ENCODE measurements at regions not wholly inside any gene's neighbourhood (a gene's known extent, or its start where the extent isn't known, plus 50 kb on each side); places are given as distances from the start of the nearest gene placed in this dataset.

- Histone ChIP-seq H2AFZ (ENCODE audit: low read length) (no peak overlapping the region), H3K27ac (ENCODE audit: extremely low read length, insufficient read depth, low read length) (no peak overlapping the region), H3K9me3 (ENCODE audit: low read length) (peaks cover 5% of the 10 kb centered on the region; the same call in 1 of the 2 replicates), H3K4me1 (ENCODE audit: insufficient read depth, low read length) (no peaks in the 10 kb centered on the region), H3K9ac (ENCODE audit: insufficient read depth, low read depth, low read length) (no peak overlapping the region), H3K4me3 (replicated peaks in 1 of 3; ENCODE audit: insufficient read depth in 1 of 3, low read depth in 2 of 3, low read length in 3 of 3) (no peak overlapping the region), H3K36me3 (replicated peaks in 1 of 2; ENCODE audit: control insufficient read depth in 1 of 2, insufficient read depth in 2 of 2, low read length in 2 of 2) (no peaks in the 10 kb centered on the region), H3K79me2 (ENCODE audit: insufficient read depth, low read length) (no peaks in the 10 kb centered on the region), H4K20me1 (ENCODE audit: insufficient read depth, low read length) (no peaks in the 10 kb centered on the region), H3K4me2 (ENCODE audit: low read depth, low read length) (no peak overlapping the region), H3K27me3 (ENCODE audit: control insufficient read depth in 1 of 2, insufficient read depth in 2 of 2, low read length in 2 of 2) (no peaks in the 10 kb centered on the region)
- in situ Hi-C loops (cut with HindIII; ENCODE audit: extremely low pct_ligation_motif_present, low pct_unique_long_range_greater_than_20kb) (no loop called here), intact Hi-C loops (cut with micrococcal nuclease; ENCODE audit: unreplicated experiment) (no loop called here)
- ATAC-seq (no peak), FAIRE-seq (no peak), DNase-seq (ENCODE audit: low spot score) (no peak)
- no TSS peak for BruUV-seq (replicated peaks)
- TF ChIP-seq MAFF (IDR thresholded peaks at IDR 0.05; ENCODE audit: low read depth, low read length) (0 out of 2 replicates have a peak, but pooled peaks have one; percentile 13), MAFK (conservative IDR thresholded peaks at IDR 0.05 in 1 of 2, IDR thresholded peaks at IDR 0.05 in 1 of 2; ENCODE audit: low read length in 2 of 2) (peak; percentile 53 to 62), PAXIP1 (CRISPR knock-in tag; conservative IDR thresholded peaks at IDR 0.05) (no peak)
- CTCF ChIA-PET (ENCODE audit: low intra/inter-chr PET ratio, low total read pairs) = no interaction called here
- 3% methylated on average over 4 of the region's 4 CpGs for WGBS (ENCODE audit: low lambda C conversion rate)
- POLR2A ChIA-PET = no interaction called here
Measured at GRCh38 chr9:28341913-28342312, 768.6 kb upstream of the C9orf72 start.

- H3K4me3 ChIP-seq (replicated peaks in 1 of 3; ENCODE audit: insufficient read depth in 1 of 3, low read depth in 2 of 3, low read length in 3 of 3) = no peak overlapping the region
- H4K20me1 ChIP-seq (ENCODE audit: insufficient read depth, low read length) = no peaks in the 10 kb centered on the region
- CTCF ChIA-PET (ENCODE audit: low intra/inter-chr PET ratio, low total read pairs) = no interaction called here
- FAIRE-seq (no peak), ATAC-seq (no peak), DNase-seq (ENCODE audit: low spot score) (no peak)
- no peak overlapping the region for H3K27ac ChIP-seq (ENCODE audit: extremely low read length, insufficient read depth, low read length)
- in situ Hi-C loops (cut with HindIII; ENCODE audit: extremely low pct_ligation_motif_present, low pct_unique_long_range_greater_than_20kb) (no loop called here), intact Hi-C loops (cut with micrococcal nuclease; ENCODE audit: unreplicated experiment) (no loop called here)
- H3K27me3 ChIP-seq (ENCODE audit: control insufficient read depth in 1 of 2, insufficient read depth in 2 of 2, low read length in 2 of 2) = no peaks in the 10 kb centered on the region
- H3K4me1 ChIP-seq (ENCODE audit: insufficient read depth, low read length) = no peaks in the 10 kb centered on the region
- no peaks in the 10 kb centered on the region for H3K79me2 ChIP-seq (ENCODE audit: insufficient read depth, low read length)
- 9% methylated on average over 2 of the region's 2 CpGs for WGBS (ENCODE audit: low lambda C conversion rate)
- no peaks in the 10 kb centered on the region for H3K36me3 ChIP-seq (replicated peaks in 1 of 2; ENCODE audit: control insufficient read depth in 1 of 2, insufficient read depth in 2 of 2, low read length in 2 of 2)
- POLR2A ChIA-PET = no interaction called here
- H3K9ac ChIP-seq (ENCODE audit: insufficient read depth, low read depth, low read length) = no peak overlapping the region
- BruUV-seq (replicated peaks) = no TSS peak
- no peak for TF ChIP-seq BORCS8-MEF2B (CRISPR knock-in tag; IDR thresholded peaks at IDR 0.05)
- no peak for TF ChIP-seq ZNF672 (CRISPR knock-in tag; IDR thresholded peaks at IDR 0.05)
- no peak for TF ChIP-seq SNAPC2 (CRISPR knock-in tag; IDR thresholded peaks at IDR 0.05)
- no peak for TF ChIP-seq KLF16 (CRISPR knock-in tag; IDR thresholded peaks at IDR 0.05)
- TF ChIP-seq NR2F1 (CRISPR knock-in tag; IDR thresholded peaks at IDR 0.05) = no peak
- no peak overlapping the region for H2AFZ ChIP-seq (ENCODE audit: low read length)
- no peak overlapping the region for H3K4me2 ChIP-seq (ENCODE audit: low read depth, low read length)
- H3K9me3 ChIP-seq (ENCODE audit: low read length) = no peaks in the 10 kb centered on the region
Measured at GRCh38 chr9:28342815-28343338, 769.6 kb upstream of the C9orf72 start.
